ENCODE measurements at regions not wholly inside any gene's neighbourhood (a gene's known extent, or its start where the extent isn't known, plus 50 kb on each side); places are given as distances from the start of the nearest gene placed in this dataset.

GRCh38 chr7:115474137-115474536 lies 552.2 kb downstream of the MDFIC start:
- H4K20me1 ChIP-seq (replicated peaks; ENCODE audit: insufficient read depth): no peaks in the 10 kb centered on the region
- no peak for TF ChIP-seq ZNF331 (CRISPR knock-in tag; IDR thresholded peaks at IDR 0.05; ENCODE audit: low read depth)
- no peak overlapping the region for H3K4me3 Mint-ChIP-seq
- no peak for DNase-seq (ENCODE audit: low spot score)
- no peaks in the 10 kb centered on the region for H3F3A ChIP-seq (replicated peaks; ENCODE audit: low read depth)
- H3K4me1 ChIP-seq (ENCODE audit: insufficient read depth): peaks cover 31% of the 10 kb centered on the region
- H3K79me2 ChIP-seq (replicated peaks; ENCODE audit: insufficient read depth): no peaks in the 10 kb centered on the region
- no peaks in the 10 kb centered on the region for H3K9me2 ChIP-seq (ENCODE audit: insufficient read depth)
- H3K4me3 ChIP-seq: no peak overlapping the region
- peaks cover 17% of the 10 kb centered on the region for H3K4me1 Mint-ChIP-seq
- H3K36me3 ChIP-seq (ENCODE audit: insufficient read depth): no peaks in the 10 kb centered on the region
- no peak overlapping the region for H3K4me2 ChIP-seq
- H3K9me3 Mint-ChIP-seq: no peaks in the 10 kb centered on the region
- no peaks in the 10 kb centered on the region for H3K36me3 Mint-ChIP-seq (ENCODE audit: low read depth)
- no peak overlapping the region for H2AFZ ChIP-seq
- peaks cover 40% of the 10 kb centered on the region for H3K27me3 ChIP-seq (ENCODE audit: insufficient read depth)
- no peak for ATAC-seq
- H3K27ac ChIP-seq (ENCODE audit: low read depth): no peak overlapping the region
- H3K27ac Mint-ChIP-seq: no peak overlapping the region
- H3K27me3 Mint-ChIP-seq (ENCODE audit: insufficient read depth, low read depth, poor library complexity): peaks cover 3% of the 10 kb centered on the region

GRCh38 chr7:115471891-115472290 lies 550.0 kb downstream of the MDFIC start:
- Mint-ChIP-seq H3K27me3 (ENCODE audit: insufficient read depth, low read depth, poor library complexity) (peaks cover 2% of the 10 kb centered on the region), H3K4me1 (peaks cover 17% of the 10 kb centered on the region), H3K27ac (0 out of 2 replicates have a peak overlapping the region, but pooled peaks have one; percentile 62), H3K9me3 (no peaks in the 10 kb centered on the region), H3K36me3 (ENCODE audit: low read depth) (no peaks in the 10 kb centered on the region), H3K4me3 (no peak overlapping the region)
- Histone ChIP-seq H2AFZ (no peak overlapping the region), H3K27me3 (ENCODE audit: insufficient read depth) (peaks cover 21% of the 10 kb centered on the region), H3K4me3 (no peak overlapping the region), H3K9me2 (ENCODE audit: insufficient read depth) (no peaks in the 10 kb centered on the region), H3K36me3 (ENCODE audit: insufficient read depth) (no peaks in the 10 kb centered on the region), H3K4me2 (no peak overlapping the region), H3K4me1 (ENCODE audit: insufficient read depth) (peaks cover 20% of the 10 kb centered on the region; the same call in 1 of the 2 replicates), H3K27ac (ENCODE audit: low read depth) (no peak overlapping the region), H3F3A (replicated peaks; ENCODE audit: low read depth) (no peaks in the 10 kb centered on the region), H3K79me2 (replicated peaks; ENCODE audit: insufficient read depth) (no peaks in the 10 kb centered on the region), H4K20me1 (replicated peaks; ENCODE audit: insufficient read depth) (no peaks in the 10 kb centered on the region)
- TF ChIP-seq ZNF114 (CRISPR knock-in tag; IDR thresholded peaks at IDR 0.05): no peak
- TF ChIP-seq ETS1 (IDR thresholded peaks at IDR 0.05): no peak
- TF ChIP-seq JUNB (IDR thresholded peaks at IDR 0.05; ENCODE audit: unreplicated experiment): no peak
- TF ChIP-seq ZNF462 (CRISPR knock-in tag; IDR thresholded peaks at IDR 0.05): no peak
- TF ChIP-seq CREB1 (CRISPR knock-in tag; IDR thresholded peaks at IDR 0.05; ENCODE audit: low read depth): no peak
- no peak for TF ChIP-seq NANOG (IDR thresholded peaks at IDR 0.05; ENCODE audit: borderline replicate concordance)
- no peak for TF ChIP-seq POLR2AphosphoS5 (IDR thresholded peaks at IDR 0.05; ENCODE audit: low read depth)
- no peak for TF ChIP-seq REST (IDR thresholded peaks at IDR 0.05; ENCODE audit: unreplicated experiment)
- no peak for DNase-seq (ENCODE audit: low spot score)
- no peak for ATAC-seq
